ENCODE measurements at regions not wholly inside any gene's neighbourhood (a gene's known extent, or its start where the extent isn't known, plus 50 kb on each side); places are given as distances from the start of the nearest gene placed in this dataset.

- TF ChIP-seq CHD7 (IDR thresholded peaks at IDR 0.05; ENCODE audit: insufficient replicate concordance, low read length), result no peak
- TF ChIP-seq RBBP5 (IDR thresholded peaks at IDR 0.05; ENCODE audit: borderline replicate concordance, low read depth, low read length), result no peak
- TF ChIP-seq TBP (IDR thresholded peaks at IDR 0.05; ENCODE audit: low read depth, low read length), result no peak
- no peak for TF ChIP-seq YY1 (IDR thresholded peaks at IDR 0.05; ENCODE audit: low read depth, low read length)
- no peak for TF ChIP-seq FOSL1 (IDR thresholded peaks at IDR 0.05; ENCODE audit: insufficient read depth, low read depth, low read length)
- no peak for TF ChIP-seq MAX (IDR thresholded peaks at IDR 0.05)
- TF ChIP-seq SP2 (IDR thresholded peaks at IDR 0.05; ENCODE audit: low read length), result no peak
- TF ChIP-seq RAD21 (IDR thresholded peaks at IDR 0.05 in 1 of 2, conservative IDR thresholded peaks at IDR 0.05 in 1 of 2; ENCODE audit: low read depth in 2 of 2, low read length in 2 of 2), result no peak
- no peak for TF ChIP-seq SRF (IDR thresholded peaks at IDR 0.05; ENCODE audit: low read depth, low read length)
- TF ChIP-seq TCF12 (IDR thresholded peaks at IDR 0.05; ENCODE audit: low read depth, low read length), result no peak
- TF ChIP-seq CHD2 (IDR thresholded peaks at IDR 0.05; ENCODE audit: low read length), result no peak
- no peak for TF ChIP-seq TEAD4 (IDR thresholded peaks at IDR 0.05; ENCODE audit: low read depth, low read length)
Observed at GRCh38 chr3:105119801-105120340, 246.8 kb upstream of the ALCAM start (continued).
